HG03378 (cell line): ENCODE measurements at regions not wholly inside any gene's neighbourhood (a gene's known extent, or its start where the extent isn't known, plus 50 kb on each side); places are given as distances from the start of the nearest gene placed in this dataset.

Source experiments
- ATAC-seq: cut with Tn5 transposase; IDR thresholded peaks from one replicate; pipeline ENCODE4 v1.9.1; 2021; ENCODE audit warnings: mild to moderate bottlenecking, moderate library complexity; ENCODE audit not compliant: unreplicated experiment

DNA sequence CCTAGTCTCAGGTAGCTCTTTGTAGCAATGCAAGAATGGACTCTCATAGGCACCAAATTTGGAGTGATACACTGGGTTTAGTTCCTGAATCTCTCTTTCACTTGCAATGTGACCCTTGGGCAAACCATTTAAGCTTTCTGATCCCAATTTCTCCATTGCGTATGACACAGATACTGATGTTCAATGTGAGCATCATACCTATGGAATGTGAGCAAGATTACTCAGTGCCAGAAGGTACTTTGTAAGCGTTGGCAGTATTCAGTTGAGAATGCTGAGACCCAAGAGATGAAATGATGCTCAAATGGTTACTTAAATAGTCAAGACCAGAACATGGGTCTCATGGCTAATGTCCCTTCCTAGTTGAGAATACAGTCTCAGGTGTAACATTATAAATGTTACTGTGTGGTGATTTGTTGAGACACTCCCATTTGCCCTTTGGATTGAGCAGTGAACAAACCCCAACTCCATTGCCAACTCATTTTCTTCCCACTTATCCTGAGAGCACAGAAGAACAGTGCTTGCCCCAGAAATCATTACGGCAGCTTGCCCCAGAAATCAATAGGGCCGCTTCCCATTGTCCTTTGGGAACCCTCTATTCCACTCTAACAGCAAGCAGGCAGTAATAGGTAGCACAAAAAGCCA is 134.1 kb downstream of the SOX9 start:
- ATAC-seq: no peak

DNA sequence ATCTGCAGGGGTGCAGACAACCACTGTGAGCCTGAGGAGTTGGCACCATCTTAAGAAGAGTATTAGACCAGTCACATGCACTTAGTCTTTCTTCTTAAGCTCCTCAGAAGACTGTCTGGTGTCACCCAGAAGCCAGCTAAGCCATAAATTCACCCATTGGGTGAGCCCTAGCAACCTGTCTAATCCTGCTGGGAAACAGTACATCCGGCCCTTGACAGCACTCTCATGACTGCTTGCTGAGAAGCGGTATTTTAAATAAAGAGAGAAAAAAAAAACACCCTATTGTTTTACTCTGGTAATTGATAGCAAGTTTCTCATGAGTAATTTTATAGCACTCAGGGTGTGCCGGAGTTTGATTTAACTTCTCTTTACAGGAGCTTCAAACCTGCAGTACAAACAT is 134.7 kb downstream of the SOX9 start:
- no peak for ATAC-seq

DNA sequence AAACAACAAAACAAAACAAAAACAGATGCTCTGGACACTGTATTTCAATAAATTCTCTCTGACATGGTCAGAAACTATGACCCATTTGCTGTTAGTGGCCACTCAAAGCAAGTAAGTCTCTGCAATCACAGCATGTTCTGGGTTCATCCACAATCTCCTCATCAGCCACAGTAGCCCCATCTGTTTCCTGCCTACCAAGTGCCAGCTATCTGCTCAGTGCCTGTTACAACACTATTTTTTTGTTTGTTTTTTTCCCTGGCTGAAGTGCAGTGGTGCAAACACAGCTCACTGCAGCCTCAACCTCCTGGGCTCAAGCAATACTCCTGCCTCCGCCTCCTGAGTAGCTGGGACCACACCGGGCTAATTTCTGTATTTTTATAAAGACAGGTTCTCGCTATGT is 137.9 kb downstream of the SOX9 start:
- ATAC-seq: no peak

DNA sequence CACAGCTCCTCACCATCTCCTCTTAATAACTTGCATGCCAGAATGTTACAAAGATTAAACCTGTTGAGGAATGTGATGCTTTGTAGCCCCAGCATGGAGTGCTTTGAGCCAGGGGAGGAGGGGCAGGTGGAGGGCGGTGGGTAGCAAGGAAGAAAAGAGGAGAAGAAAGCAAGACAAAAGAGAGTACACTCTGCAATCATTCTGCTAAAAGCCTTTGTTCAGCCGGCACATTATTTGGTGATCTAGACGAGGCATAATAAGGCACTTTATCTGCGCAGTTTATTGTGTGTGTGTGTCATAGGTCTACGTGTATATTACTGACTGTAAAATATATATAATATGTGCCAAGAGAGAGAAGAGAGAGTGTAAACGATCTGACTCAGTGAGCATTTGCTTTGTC is 139.1 kb downstream of the SOX9 start:
- ATAC-seq: no peak

DNA sequence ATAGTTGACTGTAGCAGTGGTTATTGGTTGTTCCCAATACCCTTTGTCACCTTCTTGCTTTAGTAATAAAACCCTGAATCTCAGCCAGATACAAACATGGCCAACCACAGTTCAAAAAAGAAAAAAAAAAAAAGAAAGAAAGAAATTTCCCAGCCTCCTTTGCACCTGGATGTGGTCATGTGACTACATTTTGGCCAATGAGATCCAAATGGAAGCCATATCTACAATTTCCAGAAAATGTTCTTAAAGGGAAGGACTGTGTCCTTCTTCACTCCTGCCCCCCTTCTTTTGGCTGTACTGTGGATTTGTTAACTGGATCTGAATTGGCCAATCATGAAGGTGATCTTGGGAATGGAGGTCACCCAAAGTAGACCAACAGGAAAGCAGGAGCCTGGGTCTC is 141.9 kb downstream of the SOX9 start:
- ATAC-seq: no peak

DNA sequence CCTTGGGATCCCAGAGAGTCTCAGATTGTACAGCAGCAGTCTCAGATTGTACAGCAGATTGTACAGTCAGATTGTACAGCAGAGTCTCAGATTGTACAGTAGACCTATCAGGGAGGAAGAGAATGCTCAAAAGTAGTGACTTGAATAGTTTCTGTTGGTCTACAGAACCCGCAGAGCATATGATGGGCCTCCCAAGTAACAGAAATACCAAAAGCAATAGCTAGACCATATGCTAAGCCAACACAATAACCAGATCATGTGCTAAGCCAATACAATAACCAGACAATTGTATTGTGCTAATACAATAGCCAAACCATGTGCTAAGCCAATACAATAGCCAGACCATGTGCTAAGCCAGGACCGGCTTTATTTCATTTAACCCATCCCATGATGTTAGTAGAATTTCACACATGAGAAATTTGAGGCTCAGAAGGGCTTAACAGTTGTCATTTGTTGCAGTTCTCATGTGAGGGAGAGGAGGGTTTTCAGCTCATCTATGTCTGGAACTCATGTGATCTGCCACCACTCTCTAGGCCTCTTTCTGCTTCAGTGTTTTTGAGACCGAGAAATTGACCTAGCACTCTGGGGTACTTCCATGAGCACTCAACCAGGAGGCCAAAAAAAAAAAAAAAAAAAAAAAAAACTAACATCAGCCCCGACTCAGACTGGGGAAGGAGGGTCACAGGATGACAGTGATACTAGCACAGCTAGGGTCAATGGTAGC is 144.0 kb downstream of the SOX9 start:
- ATAC-seq: no peak

DNA sequence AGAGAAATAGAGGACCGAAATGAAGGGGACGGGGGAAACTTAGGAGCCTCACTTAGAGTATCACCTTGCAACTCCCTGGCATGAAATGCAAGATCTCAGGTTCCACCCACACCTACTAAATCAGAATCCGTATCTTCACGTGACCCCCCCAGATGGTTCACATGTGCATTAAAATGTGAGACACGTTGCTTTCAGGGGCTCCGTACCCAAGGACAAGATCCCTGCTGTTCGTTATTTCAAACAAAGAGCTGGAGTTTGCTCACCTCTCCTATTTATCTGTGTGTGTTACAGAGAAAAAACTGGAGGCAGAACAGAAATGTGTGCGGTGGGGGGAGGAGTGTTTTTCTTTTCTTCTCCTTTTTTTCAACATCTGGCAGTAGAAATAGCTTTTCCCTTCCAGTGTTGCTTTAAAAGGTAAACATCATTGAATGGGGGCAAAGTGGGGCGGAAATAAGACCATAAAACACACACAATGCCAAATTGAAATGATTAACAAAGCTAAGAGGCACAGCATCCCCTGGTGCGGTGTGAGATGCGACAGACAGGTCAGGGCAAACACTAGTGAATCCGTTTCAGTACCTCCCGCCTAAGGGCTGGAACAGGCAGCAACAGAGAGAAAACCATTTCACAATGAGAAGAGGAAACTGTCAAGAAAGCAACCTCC is 145.4 kb downstream of the SOX9 start:
- ATAC-seq: no peak

DNA sequence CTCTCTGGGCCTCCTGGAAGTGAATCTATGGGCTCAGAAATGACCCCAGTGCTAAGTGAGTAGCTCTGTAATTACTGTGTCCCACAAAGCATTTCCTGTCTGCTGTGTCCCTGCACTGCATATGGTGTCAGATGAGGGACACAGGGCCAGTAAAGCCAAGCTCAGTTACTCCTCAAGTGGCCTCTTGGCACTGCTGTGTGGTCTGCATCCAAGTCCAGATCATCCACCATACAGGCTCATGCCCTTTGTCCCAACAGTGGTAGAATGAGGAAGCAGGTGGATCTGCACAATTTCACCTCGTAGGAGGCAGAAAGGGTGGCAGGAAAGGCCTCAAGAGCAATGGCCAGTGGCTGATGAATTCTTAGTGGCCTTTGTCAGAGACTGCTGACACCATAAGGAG is 146.8 kb downstream of the SOX9 start:
- no peak for ATAC-seq

DNA sequence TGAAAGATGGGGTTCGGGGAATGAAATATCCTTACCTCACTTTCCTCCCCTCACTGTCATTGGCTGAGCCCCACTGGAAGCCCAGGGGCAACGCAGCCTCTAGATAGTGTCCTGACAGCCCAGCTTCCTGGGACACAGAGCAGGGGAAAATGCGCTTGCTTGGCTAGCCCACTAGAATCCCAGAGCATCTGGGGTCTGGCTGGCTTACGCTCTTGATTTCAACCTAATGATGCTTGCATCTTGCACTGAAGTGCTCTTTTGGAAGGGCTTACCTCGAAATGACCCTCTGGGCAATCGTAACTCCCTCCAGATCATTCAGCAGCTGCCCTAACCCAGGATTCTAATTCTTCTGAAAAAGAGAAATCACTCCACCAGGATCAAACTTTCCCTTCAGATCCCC is 147.6 kb downstream of the SOX9 start:
- ATAC-seq: no peak

DNA sequence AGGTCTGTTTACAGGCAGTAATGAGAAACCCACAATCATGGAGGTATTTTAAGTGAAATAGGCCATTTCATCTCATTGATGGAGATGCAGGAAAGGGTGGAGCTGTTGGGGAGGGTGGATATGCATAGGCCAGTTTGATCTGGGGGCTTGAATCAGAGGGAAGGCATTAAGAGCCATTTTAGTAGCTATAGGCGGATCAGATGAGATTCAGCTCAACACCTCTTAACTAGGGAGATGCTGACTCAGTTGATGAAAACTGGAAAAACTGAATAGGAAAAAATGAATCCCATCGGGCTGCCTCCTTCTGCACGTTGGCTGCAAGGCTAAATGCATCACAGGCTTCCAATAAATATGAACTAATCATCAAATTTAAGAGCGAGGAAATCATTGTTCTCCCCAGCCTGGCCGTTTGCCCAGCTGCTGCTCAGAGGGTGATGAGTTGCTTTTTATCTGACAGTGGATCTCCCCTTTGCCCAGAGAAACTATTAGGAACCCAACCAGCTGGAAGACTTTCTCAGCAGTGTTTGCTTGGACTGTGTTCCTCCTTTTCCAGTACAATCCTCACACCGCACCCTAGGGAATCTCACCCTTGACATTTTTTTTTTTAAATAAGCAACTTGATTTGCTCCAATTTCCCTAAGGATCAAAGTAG is 149.6 kb downstream of the SOX9 start:
- no peak for ATAC-seq

DNA sequence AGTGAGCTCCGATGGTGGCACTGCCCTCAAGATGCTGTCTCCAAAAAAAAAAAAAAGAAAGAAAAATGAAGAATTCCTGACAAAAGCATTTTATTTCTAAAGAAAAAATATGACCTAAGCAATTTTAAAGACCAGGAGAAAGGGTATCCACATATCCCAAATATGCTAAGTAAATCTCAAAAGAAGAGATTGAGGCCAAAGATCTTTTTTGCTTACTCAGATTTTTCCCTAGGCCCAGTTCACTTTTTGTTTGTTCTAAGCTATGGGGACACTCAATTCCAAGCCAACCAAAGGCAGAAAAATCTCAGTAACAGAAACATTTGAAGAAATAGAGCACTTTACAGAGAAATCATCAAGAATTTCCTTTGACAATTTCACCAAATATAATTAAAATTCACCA is 150.8 kb downstream of the SOX9 start:
- no peak for ATAC-seq

DNA sequence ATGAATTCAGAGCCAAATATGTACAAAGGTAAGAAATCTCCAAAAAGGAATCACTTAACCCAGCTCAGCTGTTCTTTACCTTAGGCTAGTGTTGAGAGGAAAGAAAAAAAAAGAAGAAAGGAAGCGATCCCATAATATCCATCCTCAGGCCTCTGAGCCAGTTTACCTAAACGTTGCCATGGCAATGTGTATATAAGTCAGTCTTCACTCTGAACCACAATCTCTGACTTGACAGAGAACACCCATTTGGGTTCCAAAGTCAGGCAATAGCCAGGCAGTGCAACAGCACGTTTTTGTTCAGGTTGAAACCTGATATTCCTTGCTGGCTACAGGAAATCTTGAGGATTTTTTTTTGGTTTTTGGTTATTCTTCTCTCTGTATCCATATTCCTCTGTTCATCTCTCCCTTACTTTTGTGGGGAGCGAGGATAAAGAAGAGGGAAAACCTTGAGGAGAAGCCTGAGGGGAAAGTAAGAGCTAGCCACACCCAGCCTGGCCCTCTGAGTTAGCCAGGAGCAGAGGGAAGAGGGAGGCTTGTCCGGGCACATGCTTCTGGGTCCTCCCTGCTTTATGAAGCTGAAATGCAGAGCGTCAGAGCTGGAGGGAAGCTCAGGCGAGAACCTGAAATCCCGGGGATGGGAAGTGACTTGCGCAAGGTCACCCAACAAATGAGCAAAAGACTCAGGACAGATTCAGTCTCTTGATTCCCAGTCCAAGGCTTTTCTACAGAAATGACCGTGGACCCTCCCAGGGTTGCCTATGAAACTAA is 152.7 kb downstream of the SOX9 start:
- no peak for ATAC-seq

DNA sequence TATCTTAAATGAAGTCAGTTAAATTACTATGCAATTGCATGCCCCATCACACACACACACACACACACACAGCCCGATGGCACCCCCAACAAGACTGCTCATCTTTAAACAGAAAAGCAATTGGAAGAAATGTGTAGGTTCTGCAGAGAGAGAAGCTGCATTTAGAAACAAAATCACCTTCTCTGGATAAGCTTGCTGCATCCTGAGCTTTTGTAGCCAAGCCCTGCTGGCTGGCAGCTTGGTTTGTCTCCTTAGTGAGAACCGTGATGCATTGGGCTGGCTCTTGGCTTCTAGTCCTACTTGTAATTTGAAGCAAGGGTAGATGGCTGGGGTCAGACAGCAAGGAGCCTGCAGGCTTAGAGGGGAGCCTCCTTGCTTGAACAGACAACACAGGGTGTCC is 153.8 kb downstream of the SOX9 start:
- ATAC-seq: no peak

DNA sequence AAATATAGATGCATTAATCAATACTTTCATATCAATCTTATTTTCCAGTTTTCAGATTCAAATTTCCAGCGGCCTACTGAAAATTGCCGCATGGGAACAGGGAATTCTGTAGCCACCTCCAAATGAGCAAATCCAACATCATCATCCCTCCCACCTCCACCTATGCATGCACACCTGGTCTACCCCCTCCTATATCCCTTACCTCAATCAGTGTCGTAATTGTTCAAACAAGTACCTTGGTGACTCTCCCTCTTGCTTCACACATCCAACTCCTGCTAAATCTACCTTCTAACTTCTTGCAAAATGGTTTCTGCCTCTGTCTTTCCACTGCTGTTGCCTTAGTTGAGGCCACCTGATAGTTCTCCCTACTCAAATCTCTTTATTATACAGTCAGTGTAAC is 160.1 kb downstream of the SOX9 start:
- ATAC-seq: no peak

DNA sequence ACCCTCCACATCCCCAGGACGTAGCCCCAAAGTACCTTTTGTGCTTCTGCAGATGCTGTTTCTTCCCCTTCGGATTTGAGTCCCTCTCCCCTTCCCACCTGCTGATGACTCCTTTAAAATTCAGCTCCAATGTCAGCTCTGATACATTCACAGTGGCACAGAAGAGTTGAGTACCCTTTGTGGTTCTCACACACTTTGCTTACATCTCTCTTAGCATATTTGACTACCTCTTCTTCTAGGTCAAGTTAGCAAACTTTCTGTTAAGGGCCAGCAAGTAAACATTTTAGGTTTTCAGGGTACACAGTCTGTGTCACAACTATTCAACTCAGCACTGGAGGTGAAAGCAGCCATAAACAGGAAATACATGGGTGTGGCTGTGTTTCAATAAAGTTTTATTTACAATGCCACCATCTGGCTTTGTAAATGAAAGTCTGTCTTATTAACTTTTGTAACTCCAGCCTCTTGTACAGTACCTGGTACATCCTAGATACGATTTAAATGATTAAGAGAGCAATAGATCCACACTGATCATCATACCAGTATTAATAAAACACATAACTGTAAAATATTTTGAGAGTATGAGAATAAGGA is 161.7 kb downstream of the SOX9 start:
- no peak for ATAC-seq

DNA sequence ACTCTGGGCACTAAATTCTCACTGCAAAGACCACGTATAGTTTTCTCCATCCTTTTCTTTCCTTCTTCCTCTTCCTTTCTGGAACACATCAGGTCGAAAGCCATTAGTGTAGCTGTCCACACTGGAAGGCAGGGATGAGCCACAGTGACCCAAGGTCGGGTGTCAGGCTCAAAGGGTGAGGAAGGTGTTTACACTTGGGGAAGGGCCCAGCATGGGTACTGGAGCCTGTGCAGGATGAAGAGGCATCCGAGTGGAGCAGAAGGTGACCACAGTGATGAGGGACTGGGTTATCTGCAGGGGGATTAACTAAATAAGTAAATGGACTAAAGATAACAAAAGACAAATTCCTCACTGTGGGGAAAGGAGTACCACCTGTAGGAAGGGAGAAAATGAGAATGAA is 164.0 kb downstream of the SOX9 start:
- ATAC-seq: no peak

DNA sequence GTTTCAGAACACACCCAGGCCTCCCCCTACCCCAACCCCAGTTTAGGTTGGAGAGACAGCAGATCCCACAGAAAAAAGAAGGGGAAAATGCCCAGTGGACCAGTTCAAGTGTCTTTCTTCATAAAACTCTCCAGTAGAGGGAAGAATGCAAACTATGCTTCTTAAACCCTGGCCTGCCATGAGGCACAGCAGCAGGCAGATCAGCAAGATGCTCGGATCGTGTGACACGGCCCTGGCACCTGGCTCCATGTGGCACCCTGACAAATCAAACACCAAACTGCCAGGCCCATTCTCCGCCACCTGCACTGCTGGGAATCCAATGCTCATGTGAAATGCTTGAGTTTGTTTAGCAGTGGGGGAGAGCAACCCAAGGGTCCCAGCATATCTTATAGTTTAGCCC is 166.8 kb downstream of the SOX9 start:
- ATAC-seq: no peak

DNA sequence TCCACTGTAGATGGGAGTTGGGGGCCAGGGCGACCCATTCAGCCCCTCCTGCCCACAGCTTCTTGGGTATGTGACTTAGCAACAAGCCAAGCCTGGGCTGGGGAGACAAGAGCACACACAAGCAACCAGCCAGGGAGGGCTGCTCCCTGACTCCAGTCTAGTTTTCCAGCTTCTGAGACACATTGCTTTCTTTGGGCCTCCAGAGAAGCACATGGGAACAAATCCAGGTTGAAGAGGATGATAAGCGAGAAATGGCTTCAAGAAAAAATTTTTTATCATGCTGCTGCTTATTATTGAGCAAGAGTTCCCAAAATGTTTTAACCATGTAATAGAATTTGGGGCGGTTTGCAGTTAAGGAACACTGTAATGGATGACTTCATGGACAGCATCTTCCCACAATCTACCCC is 173.7 kb downstream of the SOX9 start:
- ATAC-seq: no peak

DNA sequence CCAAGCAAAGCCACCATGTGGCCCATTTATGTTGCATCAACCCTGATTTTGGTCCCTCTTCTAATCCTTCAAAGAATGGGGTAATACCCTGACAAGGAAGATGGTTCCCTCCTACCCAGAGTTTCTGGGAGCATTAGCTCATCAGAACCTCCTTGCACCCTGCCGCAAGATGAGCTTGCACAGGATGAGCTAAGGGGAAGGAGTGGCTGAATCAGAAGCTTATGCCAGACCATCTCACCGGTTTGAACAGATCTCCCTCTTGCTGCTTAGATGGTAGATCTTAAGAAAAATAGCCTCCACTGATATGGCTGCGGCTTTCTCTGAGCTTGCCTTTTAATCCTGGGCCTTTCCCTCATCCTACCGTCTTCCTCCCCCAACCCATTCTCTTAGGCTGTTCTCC is 175.1 kb downstream of the SOX9 start:
- ATAC-seq: no peak

DNA sequence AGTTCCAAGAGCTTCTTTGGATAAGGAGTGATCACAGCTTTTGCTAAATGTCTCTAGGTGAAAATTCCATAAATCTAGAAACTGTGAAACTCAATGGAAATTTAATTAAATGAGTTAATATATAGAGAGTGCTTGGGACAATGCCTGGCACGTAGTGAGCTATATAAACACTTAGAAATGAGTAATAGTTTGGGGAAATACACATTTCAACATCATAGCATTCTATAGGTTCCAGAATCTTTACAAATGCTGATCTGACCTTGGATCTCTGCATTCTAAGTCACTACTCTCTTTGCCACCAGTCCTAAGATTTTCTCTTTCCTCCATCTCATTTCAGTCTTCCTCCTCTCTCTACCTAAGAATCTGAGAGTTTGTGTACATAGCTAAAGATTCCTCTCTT is 175.6 kb downstream of the SOX9 start:
- no peak for ATAC-seq
